ENCODE measurements at regions not wholly inside any gene's neighbourhood (a gene's known extent, or its start where the extent isn't known, plus 50 kb on each side); places are given as distances from the start of the nearest gene placed in this dataset.

DNA sequence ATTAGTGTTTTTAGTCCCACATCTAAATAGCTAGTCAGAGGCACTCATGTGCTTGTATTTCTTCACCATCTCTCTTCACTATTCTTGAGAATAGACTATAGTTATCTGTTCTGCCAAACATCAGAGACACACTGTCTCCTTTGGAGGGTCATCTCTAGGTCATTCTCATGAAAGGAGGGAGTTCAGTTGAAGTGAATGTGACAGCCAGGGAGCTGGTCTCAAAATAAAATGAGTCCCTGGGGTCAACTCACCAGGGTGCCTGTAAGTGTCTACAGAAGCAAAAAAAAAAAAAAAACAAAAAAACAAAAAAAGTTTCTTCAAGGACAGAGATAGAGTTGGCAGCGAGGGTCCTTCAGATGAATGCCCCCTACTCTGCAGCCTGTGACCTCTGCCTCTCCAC lies 171.0 kb downstream of the ID4 start:
- TF ChIP-seq CTCF (IDR thresholded peaks at IDR 0.05): no peak
- TF ChIP-seq POLR2A (IDR thresholded peaks at IDR 0.05): no peak

Data from esophagus squamous epithelium (tissue), 4 donors.